Spleen (tissue), 11 donors: ENCODE measurements at regions not wholly inside any gene's neighbourhood (a gene's known extent, or its start where the extent isn't known, plus 50 kb on each side); places are given as distances from the start of the nearest gene placed in this dataset.

ENCODE experiments used
- DNase-seq: peaks from one replicate; pipeline ENCODE4 v3.0.0-alpha.2; 2020
- H3K27ac ChIP-seq, 8 donors: fragments of 200-600 bp; sonication (generic) in 7 of 8; 1 replicate in 4 of 8; 2 replicates in 4 of 8; pipeline versions ENCODE4 v1.5.0 to v1.8.0; 2016 to 2021; ENCODE audit warnings: inconsistent platforms in 4 of 8, mild to moderate bottlenecking in 4 of 8, moderate library complexity in 1 of 8
- H3K27me3 ChIP-seq, 7 donors: fragments of 200-600 bp; sonication (generic) in 6 of 7; replicated peaks in 1 of 7; 1 replicate in 4 of 7; 2 replicates in 3 of 7; pipeline versions ENCODE4 v1.5.0 to v1.8.0; 2016 to 2021; ENCODE audit warnings: inconsistent platforms in 3 of 7, mild to moderate bottlenecking in 1 of 7
- H3K36me3 ChIP-seq, 6 donors: fragments of 200-600 bp; sonication (generic) in 5 of 6; 1 replicate in 4 of 6; 2 replicates in 2 of 6; pipeline versions ENCODE4 v1.5.0 to v1.8.0; 2016 to 2021; ENCODE audit warnings: inconsistent platforms in 2 of 6
- H3K4me1 ChIP-seq, 6 donors: fragments of 200-600 bp; sonication (generic) in 5 of 6; 1 replicate in 3 of 6; 2 replicates in 3 of 6; pipeline versions ENCODE4 v1.5.0 to v1.8.0; 2016 to 2021; ENCODE audit warnings: inconsistent platforms in 3 of 6
- H3K4me3 ChIP-seq, 8 donors: fragments of 200-600 bp; sonication (generic) in 7 of 8; 1 replicate in 4 of 8; 2 replicates in 4 of 8; pipeline versions ENCODE4 v1.5.0 to v1.8.0; 2016 to 2021; ENCODE audit warnings: inconsistent platforms in 4 of 8, mild to moderate bottlenecking in 4 of 8, moderate library complexity in 2 of 8
- H3K9me3 ChIP-seq, 8 donors: fragments of 200-600 bp; sonication (generic) in 7 of 8; 1 replicate in 4 of 8; 2 replicates in 4 of 8; pipeline versions ENCODE4 v1.5.0 to v1.8.0; 2016 to 2021; ENCODE audit warnings: inconsistent platforms in 4 of 8
- POLR2A ChIP-seq, 3 donors: fragments of 450-650 bp; IDR thresholded peaks; one replicate each; pipeline ENCODE4 v1.5.1; 2017; ENCODE audit warnings: antibody characterized with exemption in 3 of 3, mild to moderate bottlenecking in 1 of 3
- POLR2AphosphoS5 ChIP-seq, 3 donors: sonication (generic); formaldehyde crosslinking; IDR thresholded peaks; one replicate each; pipeline ENCODE4 v1.5.1; 2017; ENCODE audit warnings: antibody characterized with exemption in 3 of 3
- WGBS, 5 donors: extraction: QIAGEN DNeasy Blood & Tissue Kit in 3 of 5; methylation state at CpG; one replicate each; pipeline versions ENCODE4 v1.1.5 to v1.1.7; 2013 to 2018; 5-methylcytosine and 5-hydroxymethylcytosine counted together
- intact Hi-C: fragments of 100-400 bp; cut with DNase I; formaldehyde crosslinking; loops from one replicate; pipeline ENCODE4 v1.15.0; 2023; ENCODE audit warnings: low total_unique reads
- TF ChIP-seq, protein P1 (sequence below), 11 experiments: fragments of 200-600 bp in 7 of 11; fragments of 450-650 bp in 4 of 11; sonication (generic) in 4 of 11; IDR thresholded peaks in 8 of 11; conservative IDR thresholded peaks in 3 of 11; 1 replicate in 7 of 11; 2 replicates in 4 of 11; pipeline versions ENCODE4 v1.4.0 to v1.8.0; 2016 to 2021; ENCODE audit warnings: antibody characterized with exemption in 11 of 11, inconsistent platforms in 4 of 11, mild to moderate bottlenecking in 1 of 11
- donor health status: healthy with polysubstance abuse.
- donor health status: DM: no; HTN: no; CAD: no; lungs with moderate emphysema.
- donor health status: DM: no; HTN: no; CAD: no.
- donor health status: Bipolar disorder and iron deficiency.
- donor health status: healthy.
- donor health status: DM: no; HTN: no; CAD: no.
- donor health status: DM: yes; HTN: yes; CAD: no.

DNA sequence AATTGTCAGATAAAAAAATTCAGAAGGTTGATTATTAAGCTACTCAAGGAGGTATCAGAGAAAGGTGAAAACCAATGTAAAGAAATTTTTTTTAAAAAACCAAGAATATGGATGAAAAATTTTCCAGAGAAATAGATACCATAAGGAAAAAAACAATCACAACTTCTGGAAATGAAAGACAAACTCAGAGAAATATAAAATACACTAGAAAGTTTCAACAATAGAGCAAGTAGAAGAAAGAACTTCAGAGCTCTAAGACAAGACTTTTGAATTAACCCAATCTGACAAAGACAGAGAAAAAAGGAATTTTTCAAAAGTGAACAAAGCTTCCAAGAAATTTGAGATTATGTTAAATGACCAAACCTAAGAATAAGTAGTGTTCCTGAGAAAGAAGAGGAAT is 62.9 kb upstream of the TEAD1 start:
- Histone ChIP-seq H3K36me3 (no peaks in the 10 kb centered on the region), H3K4me3 (no peak overlapping the region), H3K27me3 (no peaks in the 10 kb centered on the region), H3K27ac (no peak overlapping the region), H3K9me3 (peaks cover 5 to 55% (median 29%) of the 10 kb centered on the region in 8 donors), H3K4me1 (no peaks in the 10 kb centered on the region)
- TF ChIP-seq, protein P1, sequence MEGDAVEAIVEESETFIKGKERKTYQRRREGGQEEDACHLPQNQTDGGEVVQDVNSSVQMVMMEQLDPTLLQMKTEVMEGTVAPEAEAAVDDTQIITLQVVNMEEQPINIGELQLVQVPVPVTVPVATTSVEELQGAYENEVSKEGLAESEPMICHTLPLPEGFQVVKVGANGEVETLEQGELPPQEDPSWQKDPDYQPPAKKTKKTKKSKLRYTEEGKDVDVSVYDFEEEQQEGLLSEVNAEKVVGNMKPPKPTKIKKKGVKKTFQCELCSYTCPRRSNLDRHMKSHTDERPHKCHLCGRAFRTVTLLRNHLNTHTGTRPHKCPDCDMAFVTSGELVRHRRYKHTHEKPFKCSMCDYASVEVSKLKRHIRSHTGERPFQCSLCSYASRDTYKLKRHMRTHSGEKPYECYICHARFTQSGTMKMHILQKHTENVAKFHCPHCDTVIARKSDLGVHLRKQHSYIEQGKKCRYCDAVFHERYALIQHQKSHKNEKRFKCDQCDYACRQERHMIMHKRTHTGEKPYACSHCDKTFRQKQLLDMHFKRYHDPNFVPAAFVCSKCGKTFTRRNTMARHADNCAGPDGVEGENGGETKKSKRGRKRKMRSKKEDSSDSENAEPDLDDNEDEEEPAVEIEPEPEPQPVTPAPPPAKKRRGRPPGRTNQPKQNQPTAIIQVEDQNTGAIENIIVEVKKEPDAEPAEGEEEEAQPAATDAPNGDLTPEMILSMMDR (IDR thresholded peaks at IDR 0.05 in 8 of 11, conservative IDR thresholded peaks at IDR 0.05 in 3 of 11), result no peak
- TF ChIP-seq POLR2A (IDR thresholded peaks at IDR 0.05) (no peak), POLR2AphosphoS5 (IDR thresholded peaks at IDR 0.05) (no peak)
- intact Hi-C loops, result no loop called here
- no peak for DNase-seq

DNA sequence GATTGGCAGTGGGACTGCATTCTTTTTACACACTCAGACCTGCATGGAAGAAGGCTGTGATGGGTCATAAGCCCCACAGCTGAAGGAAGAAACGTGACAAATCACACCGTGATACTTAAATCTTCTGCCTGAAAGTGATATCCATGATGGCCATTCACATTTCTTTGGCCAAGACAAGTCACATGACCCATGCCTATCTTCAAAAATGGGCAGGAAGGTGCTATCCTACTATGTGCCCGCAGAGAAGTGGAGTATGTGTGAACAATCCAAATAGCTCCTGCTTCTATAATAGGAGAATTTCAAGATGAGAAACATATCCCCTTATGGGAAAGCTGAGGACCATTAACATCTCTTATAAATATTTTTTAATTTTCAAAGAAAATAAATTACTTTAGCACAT is 56.6 kb upstream of the TEAD1 start:
- H3K27ac ChIP-seq, result no peak overlapping the region
- peaks cover 0 to 15% (median 0%) of the 10 kb centered on the region in 8 donors for H3K9me3 ChIP-seq
- TF ChIP-seq, protein P1 (IDR thresholded peaks at IDR 0.05 in 8 of 11, conservative IDR thresholded peaks at IDR 0.05 in 3 of 11), result no peak
- TF ChIP-seq POLR2A (IDR thresholded peaks at IDR 0.05) (no peak), POLR2AphosphoS5 (IDR thresholded peaks at IDR 0.05) (no peak)
- H3K27me3 ChIP-seq, result no peaks in the 10 kb centered on the region
- no peak overlapping the region for H3K4me3 ChIP-seq
- H3K36me3 ChIP-seq, result no peaks in the 10 kb centered on the region
- DNase-seq, result no peak
- intact Hi-C loops, result no loop called here
- WGBS, 5 donors, result 85 to 95% (median 90%) methylated on average over 3 of the region's 3 CpGs
- no peaks in the 10 kb centered on the region for H3K4me1 ChIP-seq

DNA sequence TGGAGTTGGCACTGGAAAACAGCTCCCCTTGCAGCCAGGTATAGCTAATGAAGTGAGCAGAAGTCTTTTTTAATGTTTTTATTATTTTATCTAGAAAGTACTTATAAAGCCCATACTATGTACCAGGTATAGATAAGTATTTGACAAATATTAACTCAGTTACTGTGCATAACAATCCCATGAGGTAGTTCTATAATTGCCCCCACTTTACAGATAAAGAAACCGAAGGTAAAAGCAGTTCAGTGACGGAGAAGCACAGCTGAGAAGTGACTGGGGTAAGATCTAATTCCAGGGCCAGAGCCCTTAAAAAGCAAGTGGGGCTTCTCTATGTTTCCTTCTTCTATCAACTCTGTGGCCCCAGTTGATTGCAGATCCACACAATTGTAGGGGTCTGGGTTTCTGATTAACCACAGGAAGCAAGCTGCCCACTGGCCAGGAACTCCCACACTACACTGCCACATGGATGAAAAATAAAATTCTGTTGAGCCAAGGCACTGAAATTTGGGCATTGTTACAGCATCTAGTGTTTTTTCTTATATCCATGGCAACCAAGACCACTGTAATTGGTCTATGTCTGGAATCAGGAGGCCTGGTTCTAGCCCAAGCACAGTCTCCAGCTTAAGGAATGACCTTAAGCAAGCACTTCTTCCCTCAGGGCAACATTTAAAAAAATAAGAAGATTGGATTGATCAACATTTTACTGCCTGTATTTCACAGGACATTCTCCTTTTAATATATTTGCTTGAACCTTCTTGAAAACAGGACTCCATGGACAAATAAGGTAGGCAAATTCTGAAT is 55.3 kb upstream of the TEAD1 start:
- Histone ChIP-seq H3K36me3 (no peaks in the 10 kb centered on the region), H3K27me3 (no peaks in the 10 kb centered on the region), H3K4me3 (no peak overlapping the region), H3K27ac (no peak overlapping the region), H3K9me3 (peaks cover 4 to 19% (median 10%) of the 10 kb centered on the region in 8 donors), H3K4me1 (no peaks in the 10 kb centered on the region)
- no peak for DNase-seq
- WGBS, 5 donors, result 82 to 97% (median 92%) methylated on average over 2 of the region's 2 CpGs
- intact Hi-C loops, result no loop called here
- TF ChIP-seq, protein P1 (IDR thresholded peaks at IDR 0.05 in 8 of 11, conservative IDR thresholded peaks at IDR 0.05 in 3 of 11), result no peak
- TF ChIP-seq POLR2A (IDR thresholded peaks at IDR 0.05), result no peak
- no peak for TF ChIP-seq POLR2AphosphoS5 (IDR thresholded peaks at IDR 0.05)

DNA sequence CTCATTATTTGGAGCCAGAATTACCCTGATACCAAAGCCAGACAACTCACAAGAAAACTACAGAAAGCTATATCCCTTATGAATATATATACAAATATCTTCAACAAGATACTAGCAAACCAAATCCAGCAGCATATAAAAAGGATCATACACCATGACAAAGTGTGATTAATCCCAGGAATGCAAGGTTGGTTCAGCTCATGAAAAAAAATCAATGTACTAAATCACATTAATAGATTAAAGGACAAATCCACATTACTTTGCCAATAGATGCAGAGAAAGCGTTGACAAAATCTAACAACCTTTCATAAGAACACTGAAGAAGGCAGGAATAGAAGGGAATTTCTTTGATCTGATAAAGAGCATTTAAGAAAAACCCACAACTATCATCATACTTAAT is 50.4 kb upstream of the TEAD1 start:
- WGBS, 5 donors, result 0 to 55% (median 47%) methylated on average over 1 of the region's 1 CpG

More for the DNA sequence above, 50.4 kb upstream of the TEAD1 start:
- Histone ChIP-seq H3K27me3 (no peaks in the 10 kb centered on the region), H3K4me1 (no peaks in the 10 kb centered on the region), H3K4me3 (no peak overlapping the region), H3K36me3 (no peaks in the 10 kb centered on the region), H3K27ac (no peak overlapping the region), H3K9me3 (peaks cover 4 to 32% (median 25%) of the 10 kb centered on the region in 8 donors)
- no peak for TF ChIP-seq POLR2AphosphoS5 (IDR thresholded peaks at IDR 0.05)
- TF ChIP-seq, protein P1 (IDR thresholded peaks at IDR 0.05 in 8 of 11, conservative IDR thresholded peaks at IDR 0.05 in 3 of 11), result no peak
- TF ChIP-seq POLR2A (IDR thresholded peaks at IDR 0.05), result no peak
- intact Hi-C loops, result no loop called here
- no peak for DNase-seq
